Hindlimb muscle (tissue), 1 donor: ENCODE measurements at regions not wholly inside any gene's neighbourhood (a gene's known extent, or its start where the extent isn't known, plus 50 kb on each side); places are given as distances from the start of the nearest gene placed in this dataset.
"Not testable (repeated sequence)": the region's sequence is repeated elsewhere in the genome, so short reads cannot be mapped to it uniquely, and the experiment has no call there.

ENCODE experiments used
- DNase-seq: peaks from one replicate; pipeline ENCODE4 v3.0.0-alpha.2; 2013

GRCh38 chr1:55522353-55522903 lies 307.3 kb upstream of the USP24 start:
- DNase-seq: no peak

- no peak for DNase-seq
Observed at GRCh38 chr1:55520861-55521260, 305.7 kb upstream of the USP24 start.

- no peak for DNase-seq
Observed at GRCh38 chr1:55519937-55520683, 304.9 kb upstream of the USP24 start.

- DNase-seq: no peak
Observed at GRCh38 chr1:55519276-55519675, 304.1 kb upstream of the USP24 start.

- DNase-seq: no peak
Observed at GRCh38 chr1:55517036-55517435, 301.9 kb upstream of the USP24 start.

GRCh38 chr1:55514571-55514970 lies 299.4 kb upstream of the USP24 start:
- not testable (repeated sequence) for DNase-seq

GRCh38 chr1:55512466-55512865 lies 297.3 kb upstream of the USP24 start:
- DNase-seq: peak; percentile 48

GRCh38 chr1:55507578-55507931 lies 292.4 kb upstream of the USP24 start:
- DNase-seq: no peak

GRCh38 chr1:55506740-55507577 lies 291.8 kb upstream of the USP24 start:
- no peak for DNase-seq

GRCh38 chr1:55505326-55505725 lies 290.2 kb upstream of the USP24 start:
- no peak for DNase-seq

- no peak for DNase-seq
Observed at GRCh38 chr1:55504306-55504731, 289.2 kb upstream of the USP24 start.

GRCh38 chr1:55503663-55504305 lies 288.6 kb upstream of the USP24 start:
- no peak for DNase-seq

GRCh38 chr1:55500601-55501000 lies 285.4 kb upstream of the USP24 start:
- no peak for DNase-seq

- no peak for DNase-seq
Observed at GRCh38 chr1:55490547-55490946, 275.4 kb upstream of the USP24 start.

- DNase-seq: no peak
Observed at GRCh38 chr1:55484173-55484572, 269.0 kb upstream of the USP24 start.

GRCh38 chr1:55483523-55483922 lies 268.4 kb upstream of the USP24 start:
- DNase-seq: no peak

GRCh38 chr1:55481634-55482033 lies 266.5 kb upstream of the USP24 start:
- no peak for DNase-seq

- DNase-seq: no peak
Observed at GRCh38 chr1:55480029-55480795, 265.0 kb upstream of the USP24 start.

GRCh38 chr1:55478742-55479141 lies 263.6 kb upstream of the USP24 start:
- no peak for DNase-seq

- no peak for DNase-seq
Observed at GRCh38 chr1:55477953-55478352, 262.8 kb upstream of the USP24 start.

GRCh38 chr1:55476445-55477015 lies 261.4 kb upstream of the USP24 start:
- no peak for DNase-seq

GRCh38 chr1:55474168-55474786 lies 259.1 kb upstream of the USP24 start:
- no peak for DNase-seq
